ENCODE measurements at regions not wholly inside any gene's neighbourhood (a gene's known extent, or its start where the extent isn't known, plus 50 kb on each side); places are given as distances from the start of the nearest gene placed in this dataset.

- Histone ChIP-seq H3K4me1 (ENCODE audit: insufficient read depth, low read length) (no peaks in the 10 kb centered on the region), H3K36me3 (replicated peaks in 1 of 2; ENCODE audit: control insufficient read depth in 1 of 2, insufficient read depth in 2 of 2, low read length in 2 of 2) (no peaks in the 10 kb centered on the region), H3K27me3 (ENCODE audit: control insufficient read depth in 1 of 2, insufficient read depth in 2 of 2, low read length in 2 of 2) (no peaks in the 10 kb centered on the region), H3K4me3 (replicated peaks in 1 of 3; ENCODE audit: insufficient read depth in 1 of 3, low read depth in 2 of 3, low read length in 3 of 3) (no peak overlapping the region), H2AFZ (ENCODE audit: low read length) (no peak overlapping the region), H3K9ac (ENCODE audit: insufficient read depth, low read depth, low read length) (no peak overlapping the region), H3K4me2 (ENCODE audit: low read depth, low read length) (no peak overlapping the region), H3K79me2 (ENCODE audit: insufficient read depth, low read length) (no peaks in the 10 kb centered on the region), H3K27ac (ENCODE audit: extremely low read length, insufficient read depth, low read length) (no peak overlapping the region), H3K9me3 (ENCODE audit: low read length) (no peaks in the 10 kb centered on the region), H4K20me1 (ENCODE audit: insufficient read depth, low read length) (no peaks in the 10 kb centered on the region)
- in situ Hi-C loops (cut with HindIII; ENCODE audit: extremely low pct_ligation_motif_present, low pct_unique_long_range_greater_than_20kb): no loop called here
- WGBS (ENCODE audit: low lambda C conversion rate): 67% methylated on average over 12 of the region's 12 CpGs
- DNase-seq (ENCODE audit: low spot score): no peak
- FAIRE-seq: no peak
- TF ChIP-seq EP300 (IDR thresholded peaks at IDR 0.05; ENCODE audit: low read depth in 2 of 2, low read length in 2 of 2) (no peak), EP300 (CRISPR knock-in tag; IDR thresholded peaks at IDR 0.05; ENCODE audit: borderline replicate concordance) (no peak), CSRNP2 (CRISPR knock-in tag; conservative IDR thresholded peaks at IDR 0.05; ENCODE audit: low read depth) (no peak), ZBTB4 (CRISPR knock-in tag; IDR thresholded peaks at IDR 0.05; ENCODE audit: borderline replicate concordance) (no peak)
- ChIA-PET POLR2A (no interaction called here), CTCF (ENCODE audit: low intra/inter-chr PET ratio, low total read pairs) (no interaction called here)
- no TSS peak for BruUV-seq (replicated peaks)
- ATAC-seq: no peak
- intact Hi-C loops (cut with micrococcal nuclease; ENCODE audit: unreplicated experiment): no loop called here
Measured at GRCh38 chrX:134737721-134738369, 59.2 kb downstream of the PABIR2 start.
